ENCODE measurements at regions not wholly inside any gene's neighbourhood (a gene's known extent, or its start where the extent isn't known, plus 50 kb on each side); places are given as distances from the start of the nearest gene placed in this dataset.

- no peak for TF ChIP-seq POLR2A (IDR thresholded peaks at IDR 0.05; ENCODE audit: low read length)
- TF ChIP-seq GATA1 (IDR thresholded peaks at IDR 0.05; ENCODE audit: low read depth, low read length): no peak
These were observed 468.2 kb downstream of the TBC1D4 start for GRCh38 chr13:75013818-75014217.

Data from erythroblast (primary cell).